Right ventricle myocardium inferior (tissue), 1 donor: ENCODE measurements at regions not wholly inside any gene's neighbourhood (a gene's known extent, or its start where the extent isn't known, plus 50 kb on each side); places are given as distances from the start of the nearest gene placed in this dataset.
A peak's percentile ranks its signal among the peaks of the same experiment; 100 is the strongest.

Experiments used
- ATAC-seq: fragments of 200-7000 bp; cut with Tn5 transposase; one replicate; pipeline ENCODE4 v1.9.1; 2020; ENCODE audit warnings: mild to moderate bottlenecking, moderate library complexity
- DNase-seq: peaks from one replicate; pipeline ENCODE4 v3.0.0; 2021; ENCODE audit errors: missing footprints
- intact Hi-C: fragments of 100-400 bp; cut with DNase I; formaldehyde crosslinking; loops from one replicate; pipeline ENCODE4 v1.11.0; 2022
- donor health status: DM: no; HTN: yes; CAD: no; lungs with severe emphysema.

DNA sequence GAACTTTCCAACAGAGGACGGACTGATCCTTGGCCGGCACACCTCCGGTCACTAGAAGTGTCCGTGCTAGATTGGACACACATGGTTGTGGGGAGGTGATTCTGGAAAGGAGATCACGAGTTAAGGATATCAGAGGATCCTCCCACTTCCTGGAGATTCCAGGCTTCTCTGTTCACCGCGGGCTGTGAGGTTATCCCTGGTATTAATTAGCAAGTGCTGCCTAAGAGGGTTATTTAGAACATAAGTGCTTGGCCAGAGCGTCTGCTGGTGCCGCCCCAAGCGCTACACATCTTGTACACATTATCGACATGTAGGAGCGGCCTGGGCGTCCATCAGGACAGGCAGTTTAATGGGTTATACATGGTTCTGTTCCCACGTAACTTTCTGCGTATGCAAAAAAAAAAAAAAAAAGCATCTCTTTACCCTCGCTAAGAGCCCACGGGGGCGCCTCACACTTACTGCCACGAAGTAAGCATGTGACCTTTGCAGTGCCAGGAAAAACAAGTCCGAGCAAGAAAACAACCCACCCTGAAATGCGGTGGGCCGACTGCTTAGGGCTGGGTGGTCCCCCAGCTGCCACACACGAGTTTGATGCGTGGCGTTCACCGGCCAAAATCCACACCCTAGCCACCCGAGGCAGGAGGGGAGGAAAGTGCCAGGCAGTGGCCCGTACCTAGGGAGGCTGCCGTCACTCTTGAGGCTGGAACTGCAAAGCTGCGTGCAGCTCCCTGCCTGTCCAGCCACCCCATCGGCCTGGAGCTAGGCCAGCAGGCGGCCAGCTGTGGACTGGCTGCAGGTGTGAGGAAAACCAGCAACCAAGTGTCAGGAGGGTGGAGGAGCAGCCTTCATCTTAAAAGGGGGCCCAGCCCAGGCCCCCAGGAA lies 78.0 kb downstream of the CPN2 start:
- DNase-seq (no peak), ATAC-seq (no peak)
- intact Hi-C loops, result loop anchor here (5.0 kb wide), 2 partner anchors 44 to 411 kb away; no protein-coding TSS in a partner anchor

DNA sequence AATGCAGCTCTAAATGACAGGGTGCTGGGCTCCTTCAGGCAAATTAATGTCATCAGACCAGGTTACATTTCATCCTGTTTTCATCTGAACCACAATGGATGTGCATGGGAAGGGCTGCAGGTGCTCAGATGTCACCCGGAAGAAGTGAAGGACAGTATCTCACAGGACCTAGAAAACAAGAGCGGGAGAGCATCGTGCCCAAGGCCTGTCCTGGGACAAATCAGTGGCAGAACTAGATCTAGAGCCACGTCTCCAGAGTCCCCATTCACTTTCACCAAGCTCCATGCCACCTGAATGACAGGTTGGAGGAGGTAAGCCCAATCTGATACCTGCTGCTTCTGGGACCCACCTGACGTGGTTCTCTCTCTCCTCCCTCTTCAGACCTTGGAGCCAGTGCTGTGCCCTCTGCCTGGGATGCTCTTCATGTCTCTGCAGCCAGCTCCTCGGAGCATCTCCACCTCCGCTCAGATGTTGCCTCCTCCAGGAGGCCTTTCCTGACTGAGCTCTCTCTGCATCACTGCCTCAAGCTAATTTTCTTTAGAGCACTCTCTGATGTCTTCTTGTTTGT lies 77.3 kb downstream of the CPN2 start:
- intact Hi-C loops, result loop anchor here (5.0 kb wide), 2 partner anchors 43 to 412 kb away; no protein-coding TSS in a partner anchor
- no peak for ATAC-seq
- DNase-seq, result no peak

DNA sequence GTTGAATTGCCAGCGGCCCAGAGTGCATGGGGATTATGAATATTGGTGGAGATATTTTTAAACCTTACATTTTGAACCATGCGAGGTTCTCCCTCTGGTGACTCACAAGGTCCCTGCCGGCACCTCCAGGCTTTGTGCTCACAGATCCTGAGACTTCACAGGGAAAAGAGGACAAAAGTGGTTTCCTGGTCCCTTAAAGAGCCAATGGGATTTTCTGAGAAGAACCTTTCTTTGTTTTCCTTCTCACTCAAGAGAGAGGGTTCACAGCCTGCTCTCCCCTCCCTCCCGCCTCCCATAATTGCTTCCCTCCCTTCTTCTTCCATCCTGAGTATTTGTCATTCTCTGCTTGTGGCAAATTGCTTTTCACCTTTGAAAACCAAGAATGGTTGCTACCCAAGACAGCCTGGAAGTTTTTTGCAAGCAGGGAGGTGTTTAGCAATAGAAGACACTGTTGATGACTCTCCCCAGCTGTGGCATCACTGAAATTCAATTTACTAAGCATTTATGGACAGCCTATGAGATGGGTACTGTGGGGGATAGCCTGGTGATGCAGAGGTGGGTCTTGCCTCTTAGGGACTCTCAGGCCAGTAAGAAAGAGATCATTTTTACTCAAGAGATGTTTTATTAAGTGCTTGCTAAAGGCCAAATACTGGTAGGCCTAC lies 76.6 kb downstream of the CPN2 start:
- no peak for DNase-seq
- intact Hi-C loops, result loop anchor here (5.0 kb wide), 2 partner anchors 43 to 412 kb away; no protein-coding TSS in a partner anchor
- no peak for ATAC-seq

DNA sequence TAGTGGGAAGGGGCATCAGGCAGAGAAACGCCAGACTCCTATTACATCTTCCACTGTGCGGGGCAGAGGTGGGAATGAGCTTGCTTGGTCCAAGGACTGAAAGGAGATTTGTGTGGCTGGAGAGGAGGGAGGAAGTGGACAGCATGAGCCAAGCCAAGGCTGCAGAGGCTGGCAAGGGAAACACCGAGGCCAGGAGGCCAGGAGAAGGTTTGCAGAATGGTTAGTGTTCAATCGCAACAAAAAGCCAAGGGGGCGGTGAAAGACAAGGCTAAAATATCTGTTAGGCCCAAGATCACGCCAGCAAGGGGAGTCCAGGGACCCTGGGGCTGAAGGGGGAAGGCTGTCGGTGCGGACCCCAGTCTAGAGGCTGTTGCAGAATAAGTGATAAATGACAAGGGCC lies 75.8 kb downstream of the CPN2 start:
- no peak for DNase-seq
- no peak for ATAC-seq
- intact Hi-C loops, result no loop called here

DNA sequence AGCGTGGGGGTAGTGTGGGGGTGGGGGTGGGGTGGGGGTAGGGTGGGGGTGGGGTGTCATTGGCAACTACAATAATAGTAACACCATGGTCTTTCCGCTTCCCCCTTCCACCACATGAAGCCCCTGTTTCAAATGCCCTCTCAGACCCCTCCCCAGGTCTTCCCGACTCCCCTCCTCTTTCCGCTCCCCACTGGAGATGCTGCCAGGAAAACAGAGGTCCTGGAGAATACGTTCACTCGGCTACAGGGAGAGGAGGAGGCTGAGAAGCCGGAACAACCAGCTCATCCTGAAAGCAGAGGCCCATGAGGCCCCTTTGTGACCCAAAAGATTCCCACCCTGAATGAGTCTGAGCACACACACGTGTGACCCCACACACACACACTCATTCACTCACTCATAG lies 75.4 kb downstream of the CPN2 start:
- DNase-seq (no peak), ATAC-seq (no peak)
- intact Hi-C loops, result no loop called here

DNA sequence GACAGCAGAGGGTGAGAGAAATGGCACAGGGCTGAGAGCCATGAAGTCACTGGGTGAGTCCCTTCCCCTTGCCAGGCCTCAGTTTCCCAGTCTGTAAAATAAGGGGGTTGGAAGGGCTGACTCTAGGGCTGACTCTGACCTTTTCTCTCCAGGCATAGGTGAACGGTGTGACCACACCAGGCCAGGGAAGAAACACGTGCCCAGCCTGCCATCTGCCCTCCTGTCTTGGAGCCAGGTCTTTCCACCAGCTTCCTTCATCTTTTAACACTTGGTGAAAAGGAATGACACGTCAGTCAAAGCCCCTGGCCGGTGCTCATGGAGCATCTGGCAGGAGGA lies 74.4 kb downstream of the CPN2 start:
- intact Hi-C loops, result no loop called here
- DNase-seq (no peak), ATAC-seq (no peak)

DNA sequence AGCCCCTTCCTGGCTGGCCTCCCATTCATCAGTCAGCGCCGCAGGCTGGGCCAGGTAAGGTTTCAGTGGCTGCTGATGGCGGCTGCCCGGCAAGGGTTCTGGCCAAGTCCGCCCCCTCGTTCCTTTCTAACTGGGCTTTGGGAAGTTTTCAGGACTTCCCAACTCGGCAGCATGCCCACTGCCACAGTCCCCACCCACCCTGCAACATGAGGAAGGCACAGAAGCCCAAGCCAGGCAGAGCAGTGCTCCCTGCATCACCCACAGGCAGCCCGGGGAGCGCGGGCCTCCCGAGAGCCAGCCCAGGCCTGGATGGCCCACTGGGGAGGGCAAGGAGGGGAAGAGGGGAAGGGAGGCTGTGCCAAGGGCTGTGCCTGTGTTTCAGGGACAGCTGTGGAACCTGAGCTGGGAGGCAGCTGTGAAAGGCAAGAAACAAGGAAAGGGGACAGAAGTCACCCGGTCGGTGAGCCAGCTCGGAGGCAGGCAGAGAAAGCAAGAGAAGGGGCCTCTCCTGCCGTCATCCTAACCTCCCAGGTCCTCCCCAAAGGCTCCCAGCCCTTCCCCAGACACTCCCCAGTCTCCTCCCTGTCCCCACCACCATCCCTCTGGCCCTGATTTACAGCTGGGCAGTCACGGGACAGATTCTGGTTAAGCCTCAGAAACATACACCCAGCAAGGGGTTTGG lies 73.9 kb downstream of the CPN2 start:
- intact Hi-C loops, result no loop called here
- ATAC-seq (peak; percentile 77), DNase-seq (peak; percentile 72)

DNA sequence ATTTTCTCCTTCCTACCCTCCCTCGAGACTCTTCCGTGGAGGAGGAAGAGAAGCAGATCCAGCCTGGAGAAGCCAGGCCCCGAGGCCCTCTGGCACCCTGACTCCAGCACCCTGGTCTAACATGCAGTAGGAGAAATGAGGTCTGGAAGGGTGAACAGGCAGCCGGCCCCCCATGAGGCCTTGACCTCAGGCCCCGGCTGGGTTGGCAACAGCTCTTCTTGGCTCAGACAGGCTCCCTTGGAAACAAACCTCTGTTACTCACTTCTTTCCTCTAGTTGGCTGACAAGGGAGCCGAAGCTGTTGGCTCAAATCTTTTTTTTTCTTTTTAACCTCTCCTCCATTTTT lies 73.4 kb downstream of the CPN2 start:
- DNase-seq, result peak; percentile 88
- ATAC-seq, result peak; percentile 75
- intact Hi-C loops, result no loop called here

DNA sequence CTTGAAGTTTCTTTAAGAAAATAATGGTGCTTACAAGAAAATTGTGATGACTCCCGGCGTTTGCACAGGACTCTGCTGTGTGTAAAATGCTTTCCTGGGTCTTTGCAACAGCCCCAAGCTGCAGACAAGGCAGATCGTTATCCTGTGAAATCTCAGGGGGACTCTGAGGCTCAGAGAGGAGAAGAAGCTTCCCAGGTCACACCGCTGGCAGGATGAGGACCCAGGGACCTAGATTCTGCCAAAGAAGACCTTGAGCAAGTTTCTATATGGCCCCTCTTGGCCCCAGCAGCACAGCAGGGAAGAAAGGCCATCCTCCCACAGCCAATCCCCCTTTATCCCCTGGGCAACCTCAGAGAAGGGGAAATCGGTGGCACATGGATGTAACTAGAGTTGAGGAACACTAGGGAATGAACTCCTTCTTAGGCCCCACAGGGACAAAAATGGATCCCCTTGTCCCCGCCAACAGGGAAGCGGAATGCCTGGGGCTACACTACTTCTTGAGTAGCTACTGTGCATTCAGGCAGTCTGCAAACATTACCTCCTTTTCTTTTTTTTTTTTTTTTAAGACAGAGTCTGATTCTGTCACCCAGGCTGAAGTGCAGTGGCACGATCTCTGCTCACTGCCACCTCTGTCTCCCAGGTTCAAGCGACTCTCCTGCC lies 72.8 kb downstream of the CPN2 start:
- intact Hi-C loops, result no loop called here
- ATAC-seq (no peak), DNase-seq (no peak)

DNA sequence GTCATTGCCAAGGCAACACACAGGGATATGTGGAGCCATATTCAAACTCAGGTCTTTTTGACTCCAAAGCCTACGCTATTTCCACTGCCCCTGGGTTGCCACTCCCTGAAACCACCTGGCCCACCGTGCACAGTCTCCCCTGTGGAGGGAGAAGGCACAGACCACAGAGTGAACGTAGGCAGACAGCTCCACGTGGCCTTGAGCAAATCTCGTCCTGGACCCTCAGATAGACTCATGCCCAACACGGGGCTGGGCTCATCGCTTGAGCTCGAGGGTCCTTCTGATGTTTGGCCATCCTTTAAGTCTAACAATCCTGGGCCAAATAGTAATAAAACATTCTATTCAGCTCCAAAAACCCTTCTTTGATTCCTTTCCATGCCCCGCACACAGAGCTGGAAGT lies 72.0 kb downstream of the CPN2 start:
- no peak for DNase-seq

DNA sequence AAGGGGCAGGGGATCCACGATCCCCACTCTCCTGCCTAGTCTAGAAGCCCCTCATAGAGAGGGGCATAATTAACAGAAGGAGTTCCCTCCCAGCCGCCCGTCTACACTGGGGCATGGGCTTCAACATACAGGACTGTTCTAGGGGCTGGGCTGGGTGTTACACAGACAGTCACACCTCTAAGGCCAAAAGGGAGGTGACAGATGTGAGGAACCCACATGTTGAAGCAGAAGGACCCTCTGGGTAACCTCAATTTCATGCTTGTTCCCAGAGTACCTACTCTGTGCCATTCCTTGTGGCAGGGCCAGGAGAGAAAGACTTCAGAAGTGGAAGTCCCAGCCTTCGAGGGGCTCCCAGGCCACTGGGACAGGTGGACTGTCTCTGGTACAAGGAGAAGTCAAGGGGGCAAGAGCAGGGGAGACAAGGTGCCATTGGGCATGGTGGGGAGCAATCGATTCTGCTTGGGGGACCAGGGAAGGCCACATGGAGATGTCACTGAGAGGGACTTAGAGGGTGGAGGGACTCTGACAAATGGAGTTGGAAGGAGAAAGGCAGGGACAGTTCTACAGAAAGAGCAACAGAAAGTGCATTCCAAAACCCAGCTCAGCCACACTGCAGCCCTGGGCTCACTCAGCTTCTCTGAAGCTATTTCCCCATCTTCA lies 71.3 kb downstream of the CPN2 start:
- ATAC-seq (no peak), DNase-seq (no peak)
- intact Hi-C loops, result no loop called here

More for the DNA sequence above, 72.0 kb downstream of the CPN2 start:
- no peak for ATAC-seq
- intact Hi-C loops, result no loop called here

DNA sequence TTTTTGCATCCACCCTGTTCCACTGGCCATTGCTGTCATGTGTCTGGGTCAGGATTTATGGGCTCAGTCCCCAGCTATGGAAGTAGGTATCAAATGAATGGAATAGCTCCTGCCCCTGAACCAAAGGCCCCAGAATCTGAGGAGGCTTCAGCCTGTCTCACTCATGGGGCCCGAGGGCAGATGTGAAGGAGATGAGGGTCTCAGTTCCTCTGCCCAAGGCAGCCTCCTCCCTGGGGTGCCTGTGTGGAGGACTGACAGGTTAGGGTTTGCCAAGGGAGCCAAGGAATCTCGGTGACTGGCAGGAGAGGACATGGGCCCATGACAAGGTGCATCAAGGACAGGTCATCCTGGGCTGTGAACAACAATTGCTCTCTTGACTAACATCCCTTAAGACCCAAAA lies 70.4 kb downstream of the CPN2 start:
- DNase-seq (no peak), ATAC-seq (no peak)
- intact Hi-C loops, result no loop called here

DNA sequence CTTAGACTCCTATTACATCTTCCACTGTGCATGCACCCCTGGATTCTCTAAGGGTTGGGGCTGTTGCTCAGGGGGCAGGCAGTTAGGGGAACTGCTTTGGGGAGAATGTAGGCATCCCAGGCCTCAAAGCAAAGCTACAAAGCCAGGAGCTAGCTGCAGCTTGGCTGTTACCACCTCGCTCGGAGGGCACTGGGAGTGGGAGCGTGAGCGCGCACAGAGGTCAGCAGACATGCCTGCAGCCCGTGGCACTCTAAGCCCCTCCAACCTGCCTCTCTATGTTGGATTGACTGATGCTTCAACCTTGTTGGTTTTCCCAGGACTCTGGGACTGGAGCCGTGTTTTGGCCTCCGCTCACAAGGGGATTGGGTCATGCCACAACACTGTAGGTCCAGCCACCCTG lies 69.8 kb downstream of the CPN2 start:
- no peak for DNase-seq
- intact Hi-C loops, result no loop called here
- ATAC-seq, result no peak

DNA sequence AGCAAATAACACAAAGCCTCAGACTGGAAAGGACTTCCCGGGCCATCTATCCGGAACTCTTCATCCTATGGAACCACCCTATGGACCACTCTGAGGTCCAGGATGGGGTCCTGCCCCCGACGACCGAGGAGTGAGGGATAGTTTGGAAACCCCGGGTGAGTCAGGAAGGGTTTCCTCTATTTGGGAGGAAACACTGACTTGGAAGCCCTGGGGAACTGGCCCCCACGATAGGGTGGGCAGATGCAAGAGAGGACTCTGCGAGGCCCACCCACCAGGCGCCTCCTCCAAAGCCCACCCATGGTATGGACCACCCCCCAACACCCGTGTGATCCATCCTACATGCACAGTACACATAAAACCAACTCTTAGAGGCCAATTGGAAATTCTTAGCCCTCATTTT lies 69.4 kb downstream of the CPN2 start:
- DNase-seq (no peak), ATAC-seq (no peak)
- intact Hi-C loops, result no loop called here

DNA sequence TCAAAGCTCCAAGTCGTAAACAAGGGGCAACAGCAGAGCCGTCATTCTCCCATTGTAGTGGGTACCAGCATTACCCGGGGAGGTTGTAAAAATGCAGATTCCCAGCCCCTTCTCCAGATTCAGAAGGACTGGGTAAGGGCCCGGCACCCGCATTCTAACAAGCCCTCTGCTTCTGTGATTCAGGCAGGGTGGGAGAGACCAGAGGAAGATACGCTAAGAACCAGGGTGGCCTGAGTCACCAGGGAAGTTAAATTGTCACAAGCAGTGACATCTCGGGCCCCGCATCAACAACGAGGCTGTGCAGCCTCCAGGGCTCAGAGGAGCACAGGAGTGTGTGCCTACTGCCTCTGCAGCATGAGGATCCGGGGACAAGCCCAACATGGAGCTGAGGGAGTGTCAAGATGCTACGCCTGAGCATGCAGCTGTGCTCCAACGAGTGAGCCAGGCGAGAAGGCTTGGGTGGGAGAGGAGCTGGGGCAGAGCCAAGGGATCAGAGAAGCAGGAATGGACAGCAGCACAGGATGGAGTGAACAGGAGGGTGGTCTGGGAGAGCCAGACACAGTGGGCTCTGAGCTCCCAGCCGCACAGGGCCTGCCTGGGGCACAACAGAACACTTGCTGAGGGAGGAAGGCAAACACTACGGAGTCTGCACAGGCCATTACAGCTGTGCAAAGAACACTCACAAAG lies 68.5 kb downstream of the CPN2 start:
- DNase-seq (no peak), ATAC-seq (no peak)
- intact Hi-C loops, result no loop called here

DNA sequence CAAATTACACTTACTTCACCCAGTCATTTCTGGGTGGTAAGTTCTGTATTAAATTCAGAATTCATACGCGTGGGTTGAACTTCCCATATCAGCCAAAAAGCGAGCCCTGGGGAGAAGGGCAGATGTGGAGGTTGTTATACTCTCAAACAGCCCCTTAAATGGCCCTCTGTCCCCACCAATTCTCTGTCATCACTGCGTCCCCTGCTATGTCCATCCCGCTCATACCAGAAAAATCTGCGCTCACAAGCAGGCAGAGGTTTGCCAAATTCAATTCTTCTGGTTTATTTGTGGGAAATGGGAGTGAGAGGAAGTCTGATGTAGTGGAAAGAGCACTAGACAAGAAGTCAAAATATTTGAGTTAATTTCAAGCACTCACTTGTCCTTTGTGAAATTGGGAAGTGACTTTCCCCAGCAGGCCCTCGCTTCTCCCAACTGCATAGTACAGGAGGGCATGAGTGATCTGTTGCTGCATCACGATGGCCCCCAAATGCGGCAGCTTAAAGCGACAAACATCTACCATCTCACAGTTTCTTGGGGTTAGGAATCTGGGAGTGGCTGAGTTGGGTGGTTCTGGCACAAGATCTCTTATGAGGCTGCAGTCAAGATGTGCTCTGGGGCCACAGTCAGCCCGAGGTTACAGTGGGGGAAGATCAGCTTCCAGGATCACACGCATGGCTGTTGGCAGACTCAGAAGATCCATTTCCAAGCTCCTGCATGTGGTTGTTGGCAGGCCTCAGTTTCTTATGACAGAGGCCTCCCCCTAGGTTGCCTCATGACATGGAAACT lies 67.7 kb downstream of the CPN2 start:
- peak; percentile 33 for ATAC-seq
- intact Hi-C loops, result no loop called here
- DNase-seq, result no peak

DNA sequence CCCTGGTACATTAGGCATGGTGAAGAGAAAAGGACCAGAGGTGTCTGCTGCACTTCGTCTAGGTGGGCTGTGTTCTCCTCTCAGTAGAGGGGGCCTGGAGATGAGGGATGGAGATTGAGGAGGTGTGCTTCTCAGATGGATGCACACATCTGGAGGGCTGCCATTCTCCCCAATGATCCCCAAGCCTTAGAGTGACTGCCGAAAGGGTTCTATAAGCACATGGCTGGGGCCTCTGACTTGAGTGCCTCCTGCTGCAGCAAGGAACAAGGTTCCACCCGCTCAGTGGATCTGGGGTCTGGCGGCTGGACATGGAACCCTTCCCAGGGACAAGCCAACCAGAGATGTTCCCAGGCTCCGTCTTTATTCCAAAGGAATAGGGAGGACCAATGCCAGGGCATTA lies 66.8 kb downstream of the CPN2 start:
- intact Hi-C loops, result no loop called here
- no peak for DNase-seq
- ATAC-seq, result no peak
